Mammary epithelial cell (primary cell): ENCODE measurements at regions not wholly inside any gene's neighbourhood (a gene's known extent, or its start where the extent isn't known, plus 50 kb on each side); places are given as distances from the start of the nearest gene placed in this dataset.

Experiments
- EZH2 ChIP-seq: IDR thresholded peaks from 2 replicates; pipeline ENCODE4 v1.6.1; 2012; ENCODE audit warnings: low read length, inconsistent platforms, borderline replicate concordance
- TF ChIP-seq, protein P1 (sequence below), 2 donors: IDR thresholded peaks in 1 of 2; conservative IDR thresholded peaks in 1 of 2; 2 replicates each; pipeline ENCODE4 v1.5.1; 2011 to 2012; ENCODE audit warnings: inconsistent platforms in 2 of 2, low read length in 2 of 2, mild to moderate bottlenecking in 2 of 2, control low read depth in 1 of 2, low read depth in 1 of 2; ENCODE audit not compliant: insufficient read depth in 1 of 2; ENCODE audit errors: extremely low read depth in 1 of 2

DNA sequence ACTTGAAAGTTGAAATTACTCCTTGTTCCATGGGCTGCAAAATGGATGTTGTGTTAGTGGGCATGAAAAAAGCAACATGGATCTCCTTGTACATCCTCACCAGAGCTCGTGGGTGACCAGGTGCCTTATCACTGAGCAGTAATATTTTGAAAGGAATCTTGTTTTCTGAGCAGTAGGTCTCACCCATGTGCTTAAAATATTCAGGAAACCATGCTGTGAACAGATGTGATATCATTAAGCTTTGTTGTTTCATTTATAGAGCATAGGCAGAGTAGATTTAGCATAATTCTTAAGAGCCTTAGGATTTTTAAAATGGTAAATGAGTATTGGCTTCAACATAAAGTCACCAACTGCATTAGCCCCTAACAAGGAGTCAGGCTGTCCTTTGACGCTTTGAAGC lies 316.6 kb downstream of the TYW1 start:
- TF ChIP-seq, protein P1, sequence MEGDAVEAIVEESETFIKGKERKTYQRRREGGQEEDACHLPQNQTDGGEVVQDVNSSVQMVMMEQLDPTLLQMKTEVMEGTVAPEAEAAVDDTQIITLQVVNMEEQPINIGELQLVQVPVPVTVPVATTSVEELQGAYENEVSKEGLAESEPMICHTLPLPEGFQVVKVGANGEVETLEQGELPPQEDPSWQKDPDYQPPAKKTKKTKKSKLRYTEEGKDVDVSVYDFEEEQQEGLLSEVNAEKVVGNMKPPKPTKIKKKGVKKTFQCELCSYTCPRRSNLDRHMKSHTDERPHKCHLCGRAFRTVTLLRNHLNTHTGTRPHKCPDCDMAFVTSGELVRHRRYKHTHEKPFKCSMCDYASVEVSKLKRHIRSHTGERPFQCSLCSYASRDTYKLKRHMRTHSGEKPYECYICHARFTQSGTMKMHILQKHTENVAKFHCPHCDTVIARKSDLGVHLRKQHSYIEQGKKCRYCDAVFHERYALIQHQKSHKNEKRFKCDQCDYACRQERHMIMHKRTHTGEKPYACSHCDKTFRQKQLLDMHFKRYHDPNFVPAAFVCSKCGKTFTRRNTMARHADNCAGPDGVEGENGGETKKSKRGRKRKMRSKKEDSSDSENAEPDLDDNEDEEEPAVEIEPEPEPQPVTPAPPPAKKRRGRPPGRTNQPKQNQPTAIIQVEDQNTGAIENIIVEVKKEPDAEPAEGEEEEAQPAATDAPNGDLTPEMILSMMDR (conservative IDR thresholded peaks at IDR 0.05 in 1 of 2, IDR thresholded peaks at IDR 0.05 in 1 of 2; ENCODE audit: extremely low read depth in 1 of 2, insufficient read depth in 1 of 2, low read depth in 1 of 2, low read length in 2 of 2): no peak
- no peak for TF ChIP-seq EZH2
